Colonic mucosa (tissue), 4 donors: ENCODE measurements at regions not wholly inside any gene's neighbourhood (a gene's known extent, or its start where the extent isn't known, plus 50 kb on each side); places are given as distances from the start of the nearest gene placed in this dataset.
"Not testable (repeated sequence)": the region's sequence is repeated elsewhere in the genome, so short reads cannot be mapped to it uniquely, and the experiment has no call there.

Experiments
- DNase-seq: peaks from one replicate; pipeline ENCODE4 v3.0.0-alpha.2; 2020
- H3K27ac ChIP-seq: fragments of 200-600 bp; one replicate; pipeline ENCODE4 v1.8.0; 2021
- H3K27me3 ChIP-seq: fragments of 200-600 bp; one replicate; pipeline ENCODE4 v1.8.0; 2021
- H3K36me3 ChIP-seq: fragments of 200-600 bp; one replicate; pipeline ENCODE4 v1.8.0; 2021
- H3K4me1 ChIP-seq: fragments of 200-600 bp; one replicate; pipeline ENCODE4 v1.8.0; 2021; ENCODE audit warnings: mild to moderate bottlenecking
- H3K4me3 ChIP-seq: fragments of 200-600 bp; one replicate; pipeline ENCODE4 v1.8.0; 2021
- H3K9ac ChIP-seq, 2 donors: one replicate each; pipeline ENCODE4 v1.7.0; 2013; ENCODE audit warnings: control low read depth in 2 of 2, low read depth in 2 of 2, low read length in 2 of 2
- H3K9me3 ChIP-seq: fragments of 200-600 bp; one replicate; pipeline ENCODE4 v1.8.0; 2021
- intact Hi-C: fragments of 100-400 bp; cut with DNase I; formaldehyde crosslinking; loops from one replicate; pipeline ENCODE4 v1.14.1; 2022
- TF ChIP-seq, protein P1 (sequence below): fragments of 200-600 bp; IDR thresholded peaks from one replicate; pipeline ENCODE4 v1.8.0; 2022; ENCODE audit warnings: antibody characterized with exemption, mild to moderate bottlenecking
- donor health status: healthy.
- donor health status: DM: no; HTN: no; CAD: no.
- donor health status: DM: no; HTN: no; CAD: no.

DNA sequence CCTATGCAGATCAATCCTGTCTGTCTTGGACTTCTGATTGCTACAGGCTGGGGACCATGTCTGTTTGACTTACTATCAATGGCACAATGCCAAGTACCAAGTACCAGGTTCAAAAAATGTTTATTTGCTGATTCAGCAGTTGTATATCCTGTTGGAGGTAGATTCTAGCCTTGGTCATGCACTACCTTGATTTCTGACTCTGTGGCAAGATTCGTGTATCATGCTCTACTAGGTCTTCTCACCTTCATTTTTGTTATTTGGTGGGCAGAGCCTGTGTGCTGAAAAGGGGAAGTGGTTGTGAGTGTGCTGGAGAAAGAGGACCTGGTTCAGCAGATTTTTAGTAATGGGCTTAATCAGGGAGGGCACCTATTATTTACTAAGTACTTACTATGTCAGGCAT, 192.4 kb upstream of the MYLIP start:
- DNase-seq, result no peak
- TF ChIP-seq, protein P1, sequence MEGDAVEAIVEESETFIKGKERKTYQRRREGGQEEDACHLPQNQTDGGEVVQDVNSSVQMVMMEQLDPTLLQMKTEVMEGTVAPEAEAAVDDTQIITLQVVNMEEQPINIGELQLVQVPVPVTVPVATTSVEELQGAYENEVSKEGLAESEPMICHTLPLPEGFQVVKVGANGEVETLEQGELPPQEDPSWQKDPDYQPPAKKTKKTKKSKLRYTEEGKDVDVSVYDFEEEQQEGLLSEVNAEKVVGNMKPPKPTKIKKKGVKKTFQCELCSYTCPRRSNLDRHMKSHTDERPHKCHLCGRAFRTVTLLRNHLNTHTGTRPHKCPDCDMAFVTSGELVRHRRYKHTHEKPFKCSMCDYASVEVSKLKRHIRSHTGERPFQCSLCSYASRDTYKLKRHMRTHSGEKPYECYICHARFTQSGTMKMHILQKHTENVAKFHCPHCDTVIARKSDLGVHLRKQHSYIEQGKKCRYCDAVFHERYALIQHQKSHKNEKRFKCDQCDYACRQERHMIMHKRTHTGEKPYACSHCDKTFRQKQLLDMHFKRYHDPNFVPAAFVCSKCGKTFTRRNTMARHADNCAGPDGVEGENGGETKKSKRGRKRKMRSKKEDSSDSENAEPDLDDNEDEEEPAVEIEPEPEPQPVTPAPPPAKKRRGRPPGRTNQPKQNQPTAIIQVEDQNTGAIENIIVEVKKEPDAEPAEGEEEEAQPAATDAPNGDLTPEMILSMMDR, result no peak
- no peaks in the 10 kb centered on the region for H3K4me1 ChIP-seq
- H3K9me3 ChIP-seq, result no peaks in the 10 kb centered on the region
- no peak overlapping the region for H3K4me3 ChIP-seq
- H3K9ac ChIP-seq, result no peak overlapping the region
- intact Hi-C loops, result no loop called here
- H3K27ac ChIP-seq, result no peak overlapping the region
- no peaks in the 10 kb centered on the region for H3K36me3 ChIP-seq
- no peaks in the 10 kb centered on the region for H3K27me3 ChIP-seq

DNA sequence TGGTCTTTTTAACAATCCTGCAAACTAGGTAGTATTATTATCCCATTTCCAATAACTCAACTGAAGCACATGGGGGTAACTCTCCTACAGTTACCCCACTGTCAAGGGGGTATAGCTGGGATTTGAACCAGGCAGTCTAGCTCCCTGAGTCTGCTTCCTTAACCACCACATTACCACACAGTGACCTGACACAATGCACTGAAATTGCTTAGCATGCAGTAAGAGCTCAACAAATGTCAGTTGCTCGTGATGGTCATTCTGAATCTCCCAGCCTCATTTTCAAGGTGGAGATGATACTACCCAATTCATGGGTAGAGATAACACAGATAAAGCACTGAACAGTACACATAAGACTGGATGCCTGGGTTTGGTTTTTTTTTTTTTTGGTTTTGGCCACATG, 193.2 kb upstream of the MYLIP start:
- TF ChIP-seq, protein P1, result no peak
- intact Hi-C loops, result no loop called here
- H3K9me3 ChIP-seq, result no peaks in the 10 kb centered on the region
- DNase-seq, result no peak
- no peaks in the 10 kb centered on the region for H3K4me1 ChIP-seq
- no peak overlapping the region for H3K9ac ChIP-seq
- no peak overlapping the region for H3K27ac ChIP-seq
- H3K27me3 ChIP-seq, result no peaks in the 10 kb centered on the region
- H3K36me3 ChIP-seq, result no peaks in the 10 kb centered on the region
- no peak overlapping the region for H3K4me3 ChIP-seq

GRCh38 chr6:15931697-15932096, 197.2 kb upstream of the MYLIP start:
- H3K9me3 ChIP-seq, DNase-seq, H3K27me3 ChIP-seq, intact Hi-C loops, H3K36me3 ChIP-seq, H3K4me1 ChIP-seq, H3K27ac ChIP-seq, H3K9ac ChIP-seq, H3K4me3 ChIP-seq: not testable (repeated sequence)

GRCh38 chr6:15930207-15930606, 198.7 kb upstream of the MYLIP start:
- no peak overlapping the region for H3K27ac ChIP-seq
- intact Hi-C loops, result no loop called here
- no peaks in the 10 kb centered on the region for H3K36me3 ChIP-seq
- H3K9me3 ChIP-seq, result no peaks in the 10 kb centered on the region
- DNase-seq, result no peak
- H3K27me3 ChIP-seq, result no peaks in the 10 kb centered on the region
- H3K4me3 ChIP-seq, result no peak overlapping the region
- TF ChIP-seq, protein P1, result no peak
- no peaks in the 10 kb centered on the region for H3K4me1 ChIP-seq
- no peak overlapping the region for H3K9ac ChIP-seq

DNA sequence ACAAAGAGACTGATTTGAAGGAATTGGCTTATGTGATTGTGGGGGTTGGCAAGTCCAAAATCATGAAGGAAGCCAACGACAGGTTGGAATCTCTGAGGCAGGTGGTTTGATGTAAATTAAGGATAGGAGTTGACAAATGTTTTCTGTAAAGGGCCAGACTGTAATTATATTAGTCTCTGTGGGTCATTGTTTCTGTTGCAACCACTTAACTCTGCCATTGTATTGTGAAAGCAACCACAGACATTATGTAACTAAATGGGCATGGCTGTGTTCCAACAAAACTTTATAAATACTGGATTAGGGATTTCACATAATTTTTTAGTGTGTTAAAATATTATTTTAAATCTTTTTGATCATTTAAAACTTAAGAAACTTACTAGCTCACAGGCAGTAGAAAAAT, 199.2 kb upstream of the MYLIP start:
- H3K36me3 ChIP-seq, result no peaks in the 10 kb centered on the region
- TF ChIP-seq, protein P1, result no peak
- no peaks in the 10 kb centered on the region for H3K27me3 ChIP-seq
- H3K27ac ChIP-seq, result no peak overlapping the region
- intact Hi-C loops, result no loop called here
- H3K4me3 ChIP-seq, result no peak overlapping the region
- no peaks in the 10 kb centered on the region for H3K4me1 ChIP-seq
- no peaks in the 10 kb centered on the region for H3K9me3 ChIP-seq
- no peak overlapping the region for H3K9ac ChIP-seq
- no peak for DNase-seq

DNA sequence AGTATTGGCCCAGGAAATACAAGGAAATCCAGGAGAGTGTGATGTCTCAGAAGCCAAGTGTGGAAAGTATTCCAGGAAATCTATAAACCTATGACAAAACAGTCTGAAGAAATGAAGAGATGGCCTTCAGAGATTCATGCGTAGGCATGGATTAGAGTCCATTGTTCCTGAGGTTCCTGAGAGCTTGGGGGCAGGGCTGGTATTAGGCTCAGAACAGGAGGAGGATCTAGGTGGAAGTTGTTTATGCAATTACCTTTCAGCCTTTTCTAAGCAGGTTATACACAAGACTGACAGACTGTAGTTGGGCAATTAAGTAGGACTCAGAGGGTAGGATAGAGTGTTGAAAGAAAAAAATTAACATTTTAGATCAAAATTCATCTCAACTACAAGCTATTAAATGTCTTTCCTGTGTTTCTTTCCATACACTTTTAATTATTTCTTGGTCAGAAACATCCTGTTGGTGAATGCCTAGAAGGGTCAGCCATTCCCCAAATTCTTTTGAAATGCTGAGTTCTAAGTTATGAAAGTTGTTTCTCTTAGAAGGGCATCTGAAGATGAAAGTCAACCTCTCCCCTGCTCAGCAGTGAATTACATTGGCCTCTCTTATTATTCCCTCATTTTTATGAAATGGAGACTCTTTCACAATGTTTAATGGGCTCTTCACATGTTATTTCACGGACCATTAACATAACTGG, 201.2 kb upstream of the MYLIP start:
- Histone ChIP-seq H3K9ac (no peak overlapping the region), H3K27ac (no peak overlapping the region), H3K9me3 (no peaks in the 10 kb centered on the region), H3K4me1 (no peaks in the 10 kb centered on the region), H3K4me3 (no peak overlapping the region), H3K27me3 (no peaks in the 10 kb centered on the region), H3K36me3 (no peaks in the 10 kb centered on the region)
- TF ChIP-seq, protein P1, result no peak
- intact Hi-C loops, result no loop called here
- DNase-seq, result no peak
